CD4-positive, alpha-beta T cell (primary cell): ENCODE measurements at regions not wholly inside any gene's neighbourhood (a gene's known extent, or its start where the extent isn't known, plus 50 kb on each side); places are given as distances from the start of the nearest gene placed in this dataset.

Experiments used
- ATAC-seq: fragments of 200-7000 bp; cut with Tn5 transposase; one replicate; pipeline ENCODE4 v1.10.0; 2022; ENCODE audit warnings: mild to moderate bottlenecking; ENCODE audit not compliant: poor library complexity
- CTCF ChIA-PET: fragments of 350-600 bp; sonication (Branson Sonifier 250); formaldehyde crosslinking; loops from one replicate; lab custom pipeline; 2021; ENCODE audit warnings: antibody characterized with exemption, inconsistent platforms; lab: Charles Lee
- POLR2A ChIA-PET: fragments of 350-600 bp; sonication (Branson Sonifier 250); formaldehyde crosslinking; loops from one replicate; lab custom pipeline; 2021; ENCODE audit warnings: antibody characterized with exemption, inconsistent platforms; lab: Charles Lee
- DNase-seq, 14 experiments: peaks; one replicate each; pipeline ENCODE4 v3.0.0-alpha.2; 2013 to 2020; ENCODE audit warnings: mixed read lengths in 2 of 14
- H3K27ac ChIP-seq, 2 donors: one replicate each; pipeline versions ENCODE4 v1.5.1 to v1.7.0; 2013; ENCODE audit warnings: low read length in 2 of 2, low read depth in 1 of 2, mild to moderate bottlenecking in 1 of 2
- H3K27me3 ChIP-seq, 2 experiments: 1 replicate in 1 of 2; 2 replicates in 1 of 2; pipeline versions ENCODE4 v1.6.1 to v1.7.0; 2013; ENCODE audit warnings: low read length in 2 of 2, control low read depth in 1 of 2, mild to moderate bottlenecking in 1 of 2, moderate library complexity in 1 of 2; ENCODE audit not compliant: insufficient read depth in 2 of 2, control insufficient read depth in 1 of 2
- H3K36me3 ChIP-seq: one replicate; pipeline ENCODE4 v1.6.1; 2013; ENCODE audit warnings: low read length, control low read depth; ENCODE audit not compliant: insufficient read depth
- H3K4me1 ChIP-seq: one replicate; pipeline ENCODE4 v1.6.1; 2013; ENCODE audit warnings: low read length, control low read depth; ENCODE audit not compliant: insufficient read depth
- H3K4me3 ChIP-seq: one replicate; pipeline ENCODE4 v1.5.1; 2013; ENCODE audit warnings: mild to moderate bottlenecking, low read length, moderate library complexity
- H3K9me3 ChIP-seq, 2 experiments: 1 replicate in 1 of 2; 2 replicates in 1 of 2; pipeline versions ENCODE4 v1.6.1 to v1.7.0; 2013; ENCODE audit warnings: low read length in 2 of 2, mild to moderate bottlenecking in 2 of 2, control low read depth in 1 of 2, moderate library complexity in 1 of 2; ENCODE audit not compliant: control insufficient read depth in 1 of 2, insufficient read depth in 1 of 2
- H3K27ac Mint-ChIP-seq: one replicate; pipeline ENCODE4 v1.8.0; 2020; ENCODE audit warnings: mixed read lengths
- H3K27me3 Mint-ChIP-seq: one replicate; pipeline ENCODE4 v1.8.0; 2021; ENCODE audit warnings: mixed read lengths
- H3K36me3 Mint-ChIP-seq: one replicate; pipeline ENCODE4 v1.8.0; 2021; ENCODE audit warnings: low read depth, mixed read lengths
- H3K4me1 Mint-ChIP-seq: one replicate; pipeline ENCODE4 v1.8.0; 2021; ENCODE audit warnings: low read depth, mixed read lengths
- H3K4me3 Mint-ChIP-seq: one replicate; pipeline ENCODE4 v1.8.0; 2020; ENCODE audit warnings: mild to moderate bottlenecking, mixed read lengths
- H3K9me3 Mint-ChIP-seq: one replicate; pipeline ENCODE4 v1.8.0; 2020; ENCODE audit warnings: mixed read lengths
- CTCF ChIP-seq: fragments of 200-600 bp; IDR thresholded peaks from one replicate; pipeline ENCODE4 v1.8.0; 2022; ENCODE audit warnings: antibody characterized with exemption, mild to moderate bottlenecking
- intact Hi-C, 2 experiments: fragments of 100-400 bp; cut with DNase I in 1 of 2; cut with micrococcal nuclease in 1 of 2; formaldehyde crosslinking; loops; one replicate each; pipeline versions ENCODE4 v1.15.1 to v1.9.0; 2023 to 2025; cut with DNase I, micrococcal nuclease

- H3K27ac ChIP-seq = no peak overlapping the region
- no peak for DNase-seq
- no peak for ATAC-seq
- POLR2A ChIA-PET = no interaction called here
- CTCF ChIA-PET = interaction anchor here (1.0 kb wide), 1 partner anchor 16 kb away, joined by 3 read pairs; no protein-coding TSS in a partner anchor
- no peaks in the 10 kb centered on the region for H3K36me3 Mint-ChIP-seq
- intact Hi-C loops = no loop called here
- H3K4me3 Mint-ChIP-seq = no peak overlapping the region
- H3K27me3 ChIP-seq = peaks cover 0 to 3% of the 10 kb centered on the region in 2 experiments
- H3K4me1 ChIP-seq = no peaks in the 10 kb centered on the region
- TF ChIP-seq CTCF = no peak
- no peak overlapping the region for H3K4me3 ChIP-seq
- no peaks in the 10 kb centered on the region for H3K4me1 Mint-ChIP-seq
- H3K9me3 ChIP-seq = no peaks in the 10 kb centered on the region
- no peaks in the 10 kb centered on the region for H3K27me3 Mint-ChIP-seq
- H3K36me3 ChIP-seq = no peaks in the 10 kb centered on the region
- no peak overlapping the region for H3K27ac Mint-ChIP-seq
- no peaks in the 10 kb centered on the region for H3K9me3 Mint-ChIP-seq
These were observed 391.2 kb downstream of the TYW1 start for GRCh38 chr7:67387851-67388250.

GRCh38 chr7:67391168-67391567 is 394.5 kb downstream of the TYW1 start:
- POLR2A ChIA-PET = no interaction called here
- no peak overlapping the region for H3K27ac ChIP-seq
- intact Hi-C loops = no loop called here
- peaks cover 0 to 3% of the 10 kb centered on the region in 2 experiments for H3K27me3 ChIP-seq
- Mint-ChIP-seq H3K27ac (no peak overlapping the region), H3K27me3 (no peaks in the 10 kb centered on the region), H3K4me3 (no peak overlapping the region), H3K9me3 (no peaks in the 10 kb centered on the region), H3K4me1 (no peaks in the 10 kb centered on the region), H3K36me3 (no peaks in the 10 kb centered on the region)
- ATAC-seq = no peak
- H3K9me3 ChIP-seq = peaks cover 0 to 4% of the 10 kb centered on the region in 2 experiments
- CTCF ChIA-PET = no interaction called here
- H3K4me1 ChIP-seq = no peaks in the 10 kb centered on the region
- no peaks in the 10 kb centered on the region for H3K36me3 ChIP-seq
- TF ChIP-seq CTCF = no peak
- H3K4me3 ChIP-seq = no peak overlapping the region
- no peak for DNase-seq

- ATAC-seq (no peak), DNase-seq (no peak)
- H3K27ac ChIP-seq = no peak overlapping the region
- peaks cover 0 to 3% of the 10 kb centered on the region in 2 experiments for H3K27me3 ChIP-seq
- Mint-ChIP-seq H3K4me3 (no peak overlapping the region), H3K9me3 (peaks cover 2% of the 10 kb centered on the region), H3K27me3 (no peaks in the 10 kb centered on the region), H3K36me3 (no peaks in the 10 kb centered on the region), H3K27ac (no peak overlapping the region), H3K4me1 (no peaks in the 10 kb centered on the region)
- H3K36me3 ChIP-seq = no peaks in the 10 kb centered on the region
- no peak for TF ChIP-seq CTCF
- POLR2A ChIA-PET = no interaction called here
- peaks cover 2 to 11% of the 10 kb centered on the region in 2 experiments for H3K9me3 ChIP-seq
- no peak overlapping the region for H3K4me3 ChIP-seq
- H3K4me1 ChIP-seq = no peaks in the 10 kb centered on the region
- intact Hi-C loops = no loop called here
- CTCF ChIA-PET = no interaction called here
These were observed 396.2 kb downstream of the TYW1 start for GRCh38 chr7:67392596-67393438.
